ENCODE measurements at regions not wholly inside any gene's neighbourhood (a gene's known extent, or its start where the extent isn't known, plus 50 kb on each side); places are given as distances from the start of the nearest gene placed in this dataset.

GRCh38 chr5:51033215-51033614 is 350.0 kb upstream of the ISL1 start (continued):
- TF ChIP-seq ZNF462 (CRISPR knock-in tag; IDR thresholded peaks at IDR 0.05): no peak
- no peak for TF ChIP-seq CREB1 (CRISPR knock-in tag; IDR thresholded peaks at IDR 0.05; ENCODE audit: low read depth)
- TF ChIP-seq JUNB (IDR thresholded peaks at IDR 0.05; ENCODE audit: unreplicated experiment): no peak

GRCh38 chr5:51034222-51034901 is 348.9 kb upstream of the ISL1 start:
- no peaks in the 10 kb centered on the region for H3K36me3 ChIP-seq (ENCODE audit: insufficient read depth)
- ATAC-seq: no peak
- no peak for TF ChIP-seq ZNF331 (CRISPR knock-in tag; IDR thresholded peaks at IDR 0.05; ENCODE audit: low read depth)
- TF ChIP-seq POLR2AphosphoS5 (IDR thresholded peaks at IDR 0.05; ENCODE audit: low read depth): no peak
- no peak for TF ChIP-seq NANOG (IDR thresholded peaks at IDR 0.05; ENCODE audit: borderline replicate concordance)
- no peak for TF ChIP-seq CTCF (conservative IDR thresholded peaks at IDR 0.05; ENCODE audit: low read depth in 2 of 2)
- TF ChIP-seq ETS1 (IDR thresholded peaks at IDR 0.05): no peak
- TF ChIP-seq EZH2phosphoT487 (IDR thresholded peaks at IDR 0.05; ENCODE audit: unreplicated experiment): no peak
- no peak for TF ChIP-seq JUNB (IDR thresholded peaks at IDR 0.05; ENCODE audit: unreplicated experiment)
- no peak for TF ChIP-seq ZNF114 (CRISPR knock-in tag; IDR thresholded peaks at IDR 0.05)
- no peak for TF ChIP-seq REST (IDR thresholded peaks at IDR 0.05; ENCODE audit: unreplicated experiment)

More at GRCh38 chr5:51034222-51034901, 348.9 kb upstream of the ISL1 start:
- Histone ChIP-seq H4K20me1 (replicated peaks; ENCODE audit: insufficient read depth) (no peaks in the 10 kb centered on the region), H3K27ac (ENCODE audit: low read depth) (no peak overlapping the region), H2AFZ (no peak overlapping the region), H3K4me1 (ENCODE audit: insufficient read depth) (peaks cover 7% of the 10 kb centered on the region), H3K79me2 (replicated peaks; ENCODE audit: insufficient read depth) (no peaks in the 10 kb centered on the region), H3F3A (replicated peaks; ENCODE audit: low read depth) (no peaks in the 10 kb centered on the region), H3K9me2 (ENCODE audit: insufficient read depth) (no peaks in the 10 kb centered on the region), H3K27me3 (ENCODE audit: insufficient read depth) (no peaks in the 10 kb centered on the region), H3K4me3 (no peak overlapping the region), H3K4me2 (no peak overlapping the region)
- H3K4me1 Mint-ChIP-seq: peaks cover 13% of the 10 kb centered on the region; the same call in 2 of the 3 replicates
- no peaks in the 10 kb centered on the region for H3K36me3 Mint-ChIP-seq (ENCODE audit: low read depth)
- H3K27me3 Mint-ChIP-seq (ENCODE audit: insufficient read depth, low read depth, poor library complexity): no peaks in the 10 kb centered on the region
- no peaks in the 10 kb centered on the region for H3K9me3 Mint-ChIP-seq
- DNase-seq (ENCODE audit: low spot score): no peak
- no peak overlapping the region for H3K4me3 Mint-ChIP-seq
- H3K27ac Mint-ChIP-seq: no peak overlapping the region

All from GM23338 (cell line).